Skeletal muscle cell (primary cell): ENCODE measurements at regions not wholly inside any gene's neighbourhood (a gene's known extent, or its start where the extent isn't known, plus 50 kb on each side); places are given as distances from the start of the nearest gene placed in this dataset.

ENCODE experiments used
- DNase-seq: peaks from one replicate; pipeline ENCODE4 v3.0.0-alpha.2; 2010; ENCODE audit warnings: low read depth
- H3K4me3 ChIP-seq: 2 replicates; pipeline ENCODE4 v1.5.1; 2011; ENCODE audit warnings: low read depth, mild to moderate bottlenecking, control low read depth, low read length, moderate library complexity

DNA sequence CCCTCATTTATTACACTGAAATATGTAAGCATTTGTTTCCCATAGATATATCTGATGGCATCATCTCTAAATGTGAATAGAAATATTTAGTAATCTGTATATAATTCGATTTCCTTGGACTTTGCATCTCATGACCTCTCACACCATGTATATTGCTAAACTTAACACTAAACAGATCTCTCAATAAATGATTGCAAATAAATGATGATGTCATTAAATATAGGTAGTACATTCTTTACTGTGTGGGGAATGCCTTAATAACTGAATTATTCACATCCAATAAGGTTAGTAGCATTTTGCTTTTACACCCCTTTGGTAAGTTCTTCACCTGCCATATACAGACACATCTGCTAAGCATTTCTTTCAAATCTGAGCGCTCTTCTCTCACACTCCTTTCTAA lies 340.5 kb downstream of the FSCB start:
- DNase-seq, result no peak

DNA sequence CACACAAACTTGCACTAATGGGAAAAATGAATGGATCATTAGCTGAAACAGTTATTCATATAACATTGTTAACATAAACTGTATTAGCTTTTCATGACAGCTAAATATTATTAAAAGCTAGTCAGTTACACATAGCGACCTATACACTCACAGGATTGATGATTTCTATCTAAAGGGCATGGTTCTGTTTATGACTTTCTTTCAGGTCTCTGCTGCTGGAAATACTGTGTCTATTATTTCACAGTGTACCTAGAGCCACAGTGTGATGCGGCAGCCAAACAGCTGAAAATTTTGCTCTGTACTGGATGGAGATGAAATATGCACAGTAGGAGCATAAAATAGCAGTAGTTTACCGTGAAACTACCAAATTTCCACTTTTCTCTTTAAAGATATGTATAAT lies 341.1 kb downstream of the FSCB start:
- no peak for DNase-seq
- H3K4me3 ChIP-seq, result no peak overlapping the region

More for the DNA sequence above, 340.5 kb downstream of the FSCB start:
- no peak overlapping the region for H3K4me3 ChIP-seq

DNA sequence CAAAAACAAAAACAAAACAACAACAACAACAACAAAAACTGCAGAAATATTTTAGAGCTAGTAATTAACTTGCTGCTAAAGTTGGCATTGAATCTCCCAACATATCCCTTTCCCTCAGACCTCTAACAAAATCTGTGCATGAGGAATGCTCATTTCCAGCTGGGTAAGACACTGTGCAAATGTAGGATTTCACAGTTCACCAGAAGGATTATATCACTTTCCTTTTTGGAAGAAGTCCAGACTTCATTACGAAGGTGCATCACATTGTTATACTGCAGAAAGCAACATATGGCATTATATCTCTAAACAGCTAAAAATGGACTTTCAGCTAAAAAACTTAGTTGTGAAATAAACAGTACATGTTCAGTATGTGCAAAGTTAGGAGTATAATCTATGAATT lies 341.8 kb downstream of the FSCB start:
- no peak for DNase-seq
- H3K4me3 ChIP-seq, result no peak overlapping the region

DNA sequence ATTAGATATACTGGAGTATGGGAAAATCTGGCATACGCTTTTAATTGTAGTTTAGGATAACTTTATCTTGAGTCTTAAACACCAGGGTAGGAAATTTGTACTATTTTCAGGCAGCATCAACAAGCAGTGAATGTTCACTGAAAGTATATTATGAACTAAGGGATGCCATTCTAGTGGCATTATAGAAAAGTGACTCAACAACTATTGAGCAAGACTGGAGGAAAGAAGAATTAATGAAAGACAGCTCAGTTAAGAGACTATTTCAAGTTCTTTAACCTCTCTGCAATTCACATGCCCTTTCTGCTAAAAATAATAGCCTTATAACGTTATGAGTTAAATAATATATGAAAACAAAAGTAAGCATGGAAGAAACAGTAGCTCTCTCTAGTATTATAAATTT lies 343.1 kb downstream of the FSCB start:
- no peak overlapping the region for H3K4me3 ChIP-seq
- peak; percentile 43 for DNase-seq

DNA sequence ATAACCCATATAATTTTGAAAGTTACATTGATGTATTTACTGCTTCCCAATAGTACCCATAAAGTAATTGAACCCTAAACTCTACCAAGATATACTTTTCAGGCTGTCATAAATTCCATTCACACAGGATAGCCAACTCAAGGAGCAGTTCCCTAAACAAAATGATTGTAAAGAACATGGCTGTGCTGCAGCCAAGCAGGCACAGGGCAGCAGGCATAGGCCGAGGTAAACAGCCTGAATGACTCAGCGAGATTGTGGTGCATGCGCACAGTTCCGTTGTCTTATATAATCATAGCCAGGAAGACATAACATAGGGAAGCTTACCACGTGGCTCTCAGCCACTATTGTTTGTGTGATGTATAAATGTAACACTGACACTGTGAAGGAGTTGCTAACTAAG lies 344.9 kb downstream of the FSCB start:
- no peak overlapping the region for H3K4me3 ChIP-seq
- DNase-seq, result no peak

DNA sequence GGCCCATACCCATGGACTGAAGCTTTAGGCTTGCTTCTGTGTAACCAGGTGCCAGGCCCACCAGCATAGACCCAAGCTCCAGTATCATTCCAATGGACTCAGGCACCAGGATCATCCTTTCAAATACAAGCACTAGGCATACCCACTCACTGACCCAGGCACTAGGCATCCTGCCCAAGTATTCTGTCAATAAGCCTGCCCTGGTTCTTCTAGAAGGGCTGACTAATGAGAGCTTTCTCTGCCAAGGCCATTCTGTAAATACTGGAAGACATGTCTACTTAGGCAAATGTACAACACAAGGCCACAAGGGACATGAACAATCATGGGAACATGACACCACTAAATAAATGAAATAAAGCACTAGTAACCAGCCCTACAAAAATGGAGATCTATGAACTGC lies 352.2 kb downstream of the FSCB start:
- H3K4me3 ChIP-seq, result no peak overlapping the region
- peak; percentile 54 for DNase-seq

DNA sequence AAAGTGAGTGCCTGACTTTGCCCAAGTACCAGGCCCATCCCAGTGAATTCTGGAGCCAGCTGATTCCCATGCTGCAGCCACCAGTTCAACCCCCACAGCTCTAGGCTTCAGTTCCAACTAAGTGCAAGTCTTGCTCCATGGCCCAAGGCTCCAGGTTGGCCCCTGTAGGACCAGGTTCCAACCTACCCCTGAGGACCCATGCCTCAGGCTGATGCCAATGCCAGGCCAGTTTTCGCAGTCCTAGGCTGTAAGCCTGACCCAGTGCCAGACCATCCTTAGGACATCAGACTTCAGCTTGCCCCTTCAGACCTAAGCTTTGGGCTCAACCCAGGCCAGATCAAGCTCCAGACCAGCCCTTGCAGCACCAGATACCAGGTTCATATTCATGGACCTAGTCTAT lies 352.6 kb downstream of the FSCB start:
- no peak overlapping the region for H3K4me3 ChIP-seq
- DNase-seq, result no peak

DNA sequence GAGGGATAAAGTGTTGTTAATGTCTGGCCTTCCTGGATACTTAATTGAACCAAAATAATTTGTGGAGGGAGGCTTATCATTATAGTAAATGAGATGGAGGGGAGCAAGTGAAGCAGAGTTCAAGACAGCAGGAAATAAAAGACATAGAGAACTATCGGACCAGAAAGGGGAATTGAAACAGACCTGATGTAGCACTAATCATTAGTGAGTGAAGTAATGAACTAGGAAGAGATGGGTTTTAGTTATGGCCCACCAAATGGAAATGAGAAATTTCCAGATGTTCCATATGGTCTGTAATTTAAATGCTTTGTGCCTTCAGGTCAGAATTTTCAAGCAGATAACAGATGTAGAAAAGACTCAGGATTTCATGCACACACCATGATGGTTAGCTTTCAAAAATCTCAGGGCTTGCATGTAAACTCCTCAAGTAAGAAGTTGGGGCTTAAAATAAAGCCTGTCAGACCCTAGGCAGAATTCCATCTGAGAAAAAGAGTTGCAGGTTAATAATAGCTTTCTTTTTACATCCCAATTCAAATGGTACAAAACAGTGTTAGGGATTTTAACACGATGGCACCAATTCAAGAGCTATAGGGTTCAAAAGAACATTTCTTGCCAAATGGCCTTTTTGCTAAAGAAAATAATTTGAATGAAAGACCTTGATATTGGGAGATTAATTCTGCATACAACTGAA lies 355.8 kb downstream of the FSCB start:
- no peak overlapping the region for H3K4me3 ChIP-seq
- DNase-seq, result no peak

DNA sequence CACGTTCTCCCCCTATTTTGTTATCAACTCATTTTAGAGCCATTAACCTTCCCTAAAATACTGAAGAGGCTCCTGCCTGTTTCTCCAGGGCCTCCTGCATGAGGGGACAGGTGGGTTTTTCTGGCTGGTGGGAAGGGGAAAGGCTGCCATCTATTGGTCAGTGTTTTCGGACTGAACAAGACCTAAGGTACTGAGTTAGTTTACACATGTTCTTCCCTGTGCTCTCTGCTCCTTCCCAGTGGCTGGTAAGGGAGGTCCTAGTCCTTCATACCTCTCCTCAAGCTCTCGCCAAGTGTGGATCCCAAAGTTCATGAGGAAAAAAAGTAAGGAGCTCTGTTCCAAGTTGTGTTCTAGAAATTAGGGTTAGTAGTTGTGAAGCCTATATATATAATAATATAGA lies 357.5 kb downstream of the FSCB start:
- DNase-seq, result no peak
- no peak overlapping the region for H3K4me3 ChIP-seq

DNA sequence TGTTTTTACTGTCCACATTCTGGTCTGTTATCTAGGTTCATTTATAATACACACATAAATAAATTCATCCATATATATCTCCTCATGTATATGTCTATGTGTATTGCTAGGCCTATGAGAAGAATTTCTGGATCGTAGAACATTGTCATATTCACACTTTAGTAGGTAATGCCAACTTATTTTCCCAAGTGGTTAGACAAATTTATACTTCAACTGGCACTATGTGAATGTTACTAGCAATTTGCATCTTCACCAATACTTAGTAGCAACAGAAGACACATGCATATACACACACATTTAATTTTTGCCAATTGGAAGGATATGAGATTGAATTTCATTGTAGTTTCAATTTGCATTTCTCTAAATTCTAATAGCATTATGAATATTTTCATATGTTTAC lies 365.1 kb downstream of the FSCB start:
- no peak for DNase-seq
- H3K4me3 ChIP-seq, result no peak overlapping the region

DNA sequence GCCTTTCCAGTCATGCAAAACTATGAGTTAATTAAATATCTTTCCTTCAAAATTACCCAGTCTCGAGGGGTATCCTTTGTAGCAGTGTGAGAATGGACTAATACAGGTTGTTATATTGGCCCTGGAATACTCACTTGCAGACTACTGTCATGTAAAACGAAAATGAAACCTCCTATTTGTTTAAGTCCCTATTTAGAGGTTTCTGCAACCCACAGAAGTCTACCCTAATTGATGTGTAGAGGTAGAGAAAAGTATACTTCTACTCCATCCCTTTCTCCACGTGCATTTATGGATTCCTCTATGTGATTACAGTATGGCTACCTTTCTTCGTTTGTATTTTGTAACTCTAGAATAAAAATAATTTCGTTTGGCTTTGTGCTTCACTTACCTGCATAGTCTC lies 371.1 kb downstream of the FSCB start:
- no peak overlapping the region for H3K4me3 ChIP-seq
- DNase-seq, result no peak

DNA sequence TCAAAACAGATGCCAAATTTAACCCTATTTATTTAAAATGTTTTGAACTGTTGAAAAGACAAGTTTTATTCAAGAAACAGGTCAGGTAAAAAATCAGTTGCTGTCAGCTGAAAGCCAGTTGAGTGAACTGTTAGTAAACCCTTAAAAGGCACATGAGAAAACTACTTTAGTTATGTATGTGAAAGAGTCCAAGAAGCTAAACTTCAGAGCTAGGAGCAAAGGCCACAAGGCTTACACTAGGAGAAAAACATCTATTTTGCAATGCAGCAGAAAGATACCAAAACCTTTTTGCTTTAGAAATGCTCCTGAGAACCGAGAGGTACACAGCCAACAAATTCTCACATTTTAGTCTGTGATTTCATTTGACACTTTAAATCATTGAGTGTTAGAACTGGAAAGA lies 375.2 kb downstream of the FSCB start:
- no peak overlapping the region for H3K4me3 ChIP-seq
- DNase-seq, result no peak

DNA sequence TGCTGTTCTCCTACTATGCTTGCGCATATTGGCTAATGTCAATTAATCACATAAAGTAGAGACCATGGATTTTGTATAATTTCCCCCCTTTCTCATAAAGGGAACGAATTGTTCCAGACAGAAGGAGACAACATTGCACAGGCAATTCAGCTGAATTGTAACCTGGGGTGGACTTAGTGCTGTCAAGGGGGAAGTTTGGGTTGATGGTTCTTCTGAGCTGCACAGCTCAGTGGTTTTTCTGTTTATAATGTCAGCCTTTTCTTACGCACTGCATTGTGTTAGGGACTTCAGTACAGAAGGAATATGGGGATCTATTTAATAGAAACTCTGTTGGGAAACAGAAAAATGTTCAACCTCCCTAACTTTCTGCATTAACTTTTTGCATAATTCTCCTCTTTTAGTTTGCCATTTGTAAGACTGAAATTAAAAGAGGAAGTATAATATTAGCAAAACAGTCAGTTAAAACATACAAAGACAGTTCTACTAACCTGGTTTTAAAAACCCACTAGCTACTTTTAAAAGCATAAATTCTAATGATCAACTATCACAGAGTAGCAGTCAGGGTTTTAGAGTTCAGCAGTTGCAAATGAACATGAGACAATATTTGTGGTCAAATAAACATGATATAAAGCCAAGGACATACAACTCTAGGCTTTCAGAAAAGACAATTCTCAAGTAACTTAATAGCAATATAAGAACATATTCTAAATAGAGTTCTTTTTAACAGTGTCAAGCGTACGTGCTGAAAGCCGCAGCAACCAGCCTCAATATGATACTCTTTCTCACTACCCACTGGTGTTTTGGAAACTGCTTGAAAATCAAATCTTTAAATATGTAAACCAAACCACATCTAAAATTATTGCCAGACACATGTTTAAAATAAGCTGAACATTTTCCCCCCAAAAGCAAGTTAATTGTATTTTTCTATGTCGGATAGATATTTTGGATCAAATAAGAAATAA lies 393.0 kb downstream of the FSCB start:
- no peak for DNase-seq

DNA sequence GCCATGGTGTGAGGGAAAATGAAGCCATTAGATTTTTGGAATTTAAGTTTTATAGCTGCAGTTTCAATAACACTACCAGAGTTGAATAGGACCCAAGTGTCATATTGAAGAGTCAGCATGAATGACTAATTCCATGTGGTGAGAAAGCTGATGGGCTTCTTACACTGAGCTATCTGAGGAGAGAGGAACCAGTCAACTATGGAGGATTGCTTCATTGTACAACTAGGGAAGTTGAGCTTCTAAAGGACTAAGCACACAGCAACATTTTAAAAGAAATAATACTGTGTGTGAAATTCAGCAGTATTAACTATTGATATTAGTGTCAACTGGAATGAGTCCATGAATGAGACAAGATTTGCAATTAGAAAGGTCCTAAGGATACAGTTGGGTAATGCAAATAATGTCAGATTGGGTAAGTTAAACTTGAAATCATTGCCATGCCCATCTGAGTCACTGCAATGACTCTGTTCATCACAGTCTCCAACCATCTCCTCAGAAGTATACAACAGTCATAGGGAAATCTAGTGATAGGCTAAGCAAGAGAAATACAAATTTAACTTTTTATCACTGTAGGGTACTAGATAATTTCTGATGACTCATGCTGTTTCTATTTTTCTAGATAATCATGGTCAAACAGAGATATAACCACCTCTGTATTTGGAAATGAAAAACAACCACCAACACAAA lies 394.2 kb downstream of the FSCB start:
- DNase-seq, result no peak
- no peak overlapping the region for H3K4me3 ChIP-seq

More for the DNA sequence above, 393.0 kb downstream of the FSCB start:
- no peak overlapping the region for H3K4me3 ChIP-seq

DNA sequence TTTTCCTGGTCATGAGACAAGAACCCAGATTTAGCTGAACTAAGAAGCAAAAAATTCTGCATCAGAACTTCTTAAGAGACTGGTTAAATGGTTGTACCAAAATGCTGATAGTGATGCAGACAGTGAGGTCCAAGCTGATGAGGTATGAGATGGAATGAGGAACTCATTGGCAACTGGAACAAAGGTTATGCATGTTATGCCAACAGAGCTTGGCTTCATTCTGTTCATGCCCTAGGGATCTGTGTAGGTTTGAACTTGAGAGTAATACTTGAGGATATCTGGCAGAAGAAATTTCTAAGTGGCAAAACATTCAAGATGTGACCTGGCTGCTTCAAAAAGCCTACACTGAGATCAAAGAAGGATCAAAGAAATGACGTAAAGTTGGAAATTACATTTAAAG lies 398.0 kb downstream of the FSCB start:
- DNase-seq, result no peak
- H3K4me3 ChIP-seq, result no peak overlapping the region

DNA sequence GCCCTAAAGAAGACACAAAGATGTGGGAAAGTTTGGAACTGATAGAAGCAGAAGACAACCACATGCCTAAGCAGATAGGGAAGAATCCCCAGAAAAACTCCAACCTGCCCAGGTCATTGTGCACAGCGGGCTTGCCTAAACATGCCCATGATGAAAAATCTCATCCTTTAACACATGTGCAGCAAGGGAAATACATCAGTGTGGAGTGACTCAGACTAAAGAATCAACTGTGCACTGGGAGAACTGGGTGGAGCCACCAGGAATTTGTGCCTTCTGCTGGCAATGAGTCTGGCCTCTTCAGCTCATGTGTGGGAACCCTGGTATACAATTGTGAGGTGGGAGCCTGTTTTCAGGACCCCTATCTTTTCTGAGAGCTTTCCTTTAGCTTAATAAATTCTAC lies 398.5 kb downstream of the FSCB start:
- peak; percentile 4 for DNase-seq
- no peak overlapping the region for H3K4me3 ChIP-seq

DNA sequence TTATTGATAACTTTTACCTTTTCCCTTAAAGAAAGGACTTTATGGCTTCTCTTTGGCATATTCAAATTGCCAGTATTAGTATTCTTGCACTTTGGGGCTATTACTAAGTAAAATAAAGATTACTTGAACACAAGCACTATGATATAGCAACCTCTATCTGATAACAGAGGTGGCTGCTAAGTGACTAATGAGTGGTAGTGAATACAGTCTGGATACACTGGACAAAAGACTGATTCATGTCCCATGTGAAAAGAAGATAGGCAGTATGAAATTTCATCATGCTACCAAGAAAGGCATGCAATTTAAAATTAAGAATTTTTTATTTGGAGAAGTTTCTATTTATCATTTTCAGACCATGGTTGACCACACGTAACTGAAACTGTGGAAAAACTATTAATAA lies 399.9 kb downstream of the FSCB start:
- DNase-seq, result no peak
- H3K4me3 ChIP-seq, result no peak overlapping the region

DNA sequence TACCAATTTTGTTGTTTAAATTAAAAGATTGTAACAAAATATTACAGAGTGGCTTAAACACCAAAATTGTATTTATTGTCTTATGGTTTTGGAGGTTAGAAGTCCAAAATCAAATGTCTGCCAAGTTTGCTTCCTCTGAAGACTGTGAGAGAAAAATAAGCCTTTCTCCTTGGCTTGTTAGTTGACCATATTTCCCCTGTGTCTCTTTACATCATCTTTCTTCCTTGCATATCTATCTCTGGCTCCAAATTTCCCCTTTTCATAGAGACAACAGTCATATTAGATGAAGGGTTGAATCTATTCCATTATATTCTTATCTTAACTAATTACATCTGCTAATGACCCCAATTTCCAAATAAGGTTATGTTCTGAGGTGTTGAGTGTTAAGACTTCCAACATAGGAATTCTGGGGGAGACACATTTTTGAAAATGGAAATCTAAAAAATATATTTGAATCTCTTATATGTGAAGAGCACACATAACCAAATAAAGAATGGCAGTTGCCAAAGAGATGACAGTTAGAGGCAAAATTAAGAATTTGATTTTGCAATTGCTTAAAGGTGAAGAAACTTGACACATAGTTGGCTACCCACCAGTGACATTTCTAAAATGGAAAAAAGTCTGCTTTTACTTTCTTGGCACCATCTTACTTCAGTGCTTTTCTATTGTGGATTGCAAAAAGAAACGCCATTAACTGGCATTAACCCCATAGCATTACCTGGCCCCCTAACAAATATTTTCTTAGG lies 407.2 kb downstream of the FSCB start:
- DNase-seq, result no peak
- H3K4me3 ChIP-seq, result no peak overlapping the region

DNA sequence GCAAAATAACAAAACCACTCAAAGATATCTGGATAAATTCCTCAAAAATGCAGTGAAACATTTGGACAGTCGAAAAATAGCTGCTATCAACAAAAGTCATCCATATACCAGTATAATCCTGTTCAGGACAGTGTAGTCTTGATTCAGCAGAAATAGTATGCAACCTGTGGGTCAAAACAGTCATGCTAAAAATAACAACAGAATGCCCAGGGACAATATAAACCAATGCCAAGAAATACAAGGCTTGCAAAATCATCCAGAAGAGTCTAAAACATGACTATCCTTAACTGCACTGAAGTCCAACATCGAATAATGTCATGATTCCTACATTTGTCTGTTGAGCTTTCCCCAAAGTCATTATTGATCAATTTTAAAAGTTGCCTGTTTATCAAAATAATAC lies 425.9 kb downstream of the FSCB start:
- peak; percentile 7 for DNase-seq
- H3K4me3 ChIP-seq, result no peak overlapping the region

DNA sequence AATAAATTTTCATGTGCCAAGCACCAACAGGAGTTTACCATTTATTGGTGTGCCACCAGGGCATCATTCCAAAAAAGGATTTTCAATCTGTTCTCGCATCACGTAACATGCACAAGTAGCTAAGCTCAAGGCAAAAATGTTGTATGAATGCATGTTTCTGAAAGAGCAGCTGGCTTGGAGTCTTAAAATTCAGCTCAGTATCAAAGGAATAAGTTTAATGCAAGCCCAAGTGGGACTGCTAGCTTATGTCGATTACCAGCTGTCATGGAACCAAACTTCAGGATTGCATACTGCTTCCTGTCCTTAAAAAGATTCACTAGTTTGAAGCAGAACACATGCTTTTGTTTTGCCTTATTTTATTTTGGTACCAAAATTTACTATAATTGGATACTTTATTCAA lies 437.0 kb downstream of the FSCB start:
- no peak for DNase-seq
- no peak overlapping the region for H3K4me3 ChIP-seq
